Stimulated activated effector memory CD8-positive, alpha-beta T cell treated with anti-CD3 and anti-CD28 coated beads, Interleukin-12 subunit alpha, Interleukin-12 subunit beta, amount 100 ng/mL, for 72 hours (primary cell): ENCODE measurements at regions not wholly inside any gene's neighbourhood (a gene's known extent, or its start where the extent isn't known, plus 50 kb on each side); places are given as distances from the start of the nearest gene placed in this dataset.
A peak's percentile ranks its signal among the peaks of the same experiment; 100 is the strongest.

Experiments
- ATAC-seq: fragments of 150-1000 bp; cut with Tn5 transposase; 2 replicates; pipeline ENCODE4 v1.10.0; 2021
- DNase-seq, 2 donors: peaks; one replicate each; pipeline ENCODE4 v3.0.0; 2021 to 2022; ENCODE audit warnings: low spot score in 2 of 2
- H3K27ac Mint-ChIP-seq: one replicate; pipeline ENCODE4 v1.8.0; 2022; ENCODE audit warnings: mild to moderate bottlenecking, mixed read lengths
- H3K36me3 Mint-ChIP-seq: one replicate; pipeline ENCODE4 v1.8.0; 2022; ENCODE audit warnings: mild to moderate bottlenecking, mixed read lengths
- H3K4me1 Mint-ChIP-seq: one replicate; pipeline ENCODE4 v1.8.0; 2022; ENCODE audit warnings: mixed read lengths
- H3K4me3 Mint-ChIP-seq: one replicate; pipeline ENCODE4 v1.8.0; 2022; ENCODE audit warnings: mild to moderate bottlenecking, mixed read lengths
- H3K9me3 Mint-ChIP-seq: one replicate; pipeline ENCODE4 v1.8.0; 2022; ENCODE audit warnings: mixed read lengths

DNA sequence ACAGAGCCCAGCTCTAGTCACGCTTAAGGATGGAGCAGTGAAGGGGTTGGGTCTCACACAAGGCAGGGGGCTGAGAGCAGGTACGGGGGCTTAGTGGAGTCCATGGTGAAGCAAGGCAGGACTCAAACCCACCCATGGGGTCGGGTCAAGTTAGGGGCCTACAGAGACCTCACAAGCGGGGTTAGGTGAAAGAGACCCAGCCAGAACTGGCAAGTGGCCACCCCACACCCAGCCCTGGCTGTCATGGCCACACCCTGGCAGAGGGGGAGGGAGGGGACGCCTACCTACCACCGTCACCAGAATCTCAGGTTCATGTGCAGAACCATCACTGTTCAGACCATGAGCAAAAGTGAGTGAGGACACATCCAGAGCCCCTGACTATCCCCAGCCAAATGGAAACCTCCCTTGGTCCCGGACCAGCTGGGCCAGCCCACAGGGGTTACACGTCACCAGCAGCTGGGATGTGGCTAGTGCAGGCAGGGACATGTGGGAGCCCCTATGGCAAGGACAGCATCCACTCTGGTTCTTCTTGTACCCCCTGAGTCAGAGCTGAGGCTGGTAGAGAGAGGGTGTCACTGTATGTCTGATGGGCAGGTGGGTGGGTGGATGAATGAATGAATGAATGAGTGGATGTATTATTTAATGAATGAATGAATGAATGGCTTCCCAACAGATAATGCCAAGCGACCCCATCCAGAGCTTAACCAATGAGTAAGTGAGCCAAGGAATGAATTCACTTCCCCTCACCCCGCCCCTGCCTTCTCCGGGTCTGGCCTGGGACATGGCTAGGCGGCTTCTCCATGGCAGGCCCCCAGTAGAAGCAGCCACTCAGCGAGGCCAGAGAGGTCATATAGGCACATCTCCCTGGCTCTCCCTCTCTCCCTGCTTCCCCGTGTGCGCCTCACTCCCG lies 681.6 kb downstream of the TBC1D22A start:
- peak overlapping the region; percentile 20 for H3K27ac Mint-ChIP-seq
- H3K36me3 Mint-ChIP-seq = peaks cover 6% of the 10 kb centered on the region
- H3K4me1 Mint-ChIP-seq = peaks cover 10% of the 10 kb centered on the region
- DNase-seq = no peak
- H3K9me3 Mint-ChIP-seq = peaks cover 11% of the 10 kb centered on the region
- no peak for ATAC-seq
- H3K4me3 Mint-ChIP-seq = no peak overlapping the region

DNA sequence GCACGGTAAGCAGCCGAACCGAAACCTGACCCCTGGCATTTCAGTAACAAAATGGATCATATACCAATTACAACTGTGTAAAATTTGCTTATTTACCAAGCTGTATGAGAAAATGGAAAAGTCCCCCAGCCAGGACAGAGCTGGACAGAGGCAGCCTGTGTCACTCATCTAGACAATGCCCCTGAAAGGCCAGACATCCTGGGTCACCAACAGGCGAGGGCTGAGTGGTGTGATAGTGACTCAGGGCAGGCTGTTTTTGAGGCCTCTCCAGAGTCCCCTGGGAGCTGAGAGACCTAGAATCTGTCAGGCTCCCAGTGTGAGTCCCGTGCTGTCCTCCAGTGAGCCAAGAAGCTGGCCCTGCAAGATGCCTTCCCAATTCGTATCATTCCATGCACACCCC lies 680.4 kb downstream of the TBC1D22A start:
- no peak for ATAC-seq
- H3K36me3 Mint-ChIP-seq = peaks cover 6% of the 10 kb centered on the region
- H3K4me3 Mint-ChIP-seq = no peak overlapping the region

DNA sequence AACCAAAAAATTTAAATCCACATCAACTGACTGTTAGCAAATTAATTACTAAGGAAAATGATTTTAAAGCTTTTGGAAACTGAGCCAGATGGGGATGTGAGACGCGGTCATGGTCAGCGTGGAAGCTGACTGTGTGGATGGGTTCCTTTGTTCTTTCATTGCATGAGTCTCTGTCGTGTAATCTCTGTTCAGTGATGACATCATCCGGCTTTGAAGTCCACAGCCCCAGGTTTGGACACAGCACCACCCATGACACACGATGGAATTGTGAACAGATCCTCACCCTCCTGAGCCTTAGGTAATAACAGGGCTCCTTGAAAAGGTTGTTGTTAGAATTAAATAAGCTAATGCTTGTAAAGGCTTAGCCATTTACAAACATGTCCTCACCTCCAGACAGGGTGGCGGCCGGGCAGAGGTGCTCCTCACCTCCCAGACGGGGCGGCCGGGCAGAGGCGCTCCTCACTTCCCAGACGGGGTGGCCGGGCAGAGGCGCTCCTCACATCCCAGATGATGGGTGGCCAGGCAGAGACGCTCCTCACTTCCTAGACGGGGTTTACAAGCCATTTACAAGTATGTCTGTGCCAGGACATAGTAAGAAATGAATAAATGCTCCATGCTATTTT lies 677.3 kb downstream of the TBC1D22A start:
- ATAC-seq = no peak
- no peaks in the 10 kb centered on the region for H3K36me3 Mint-ChIP-seq
- peaks cover 8% of the 10 kb centered on the region for H3K9me3 Mint-ChIP-seq
- H3K4me1 Mint-ChIP-seq = no peaks in the 10 kb centered on the region
- no peak overlapping the region for H3K4me3 Mint-ChIP-seq
- no peak for DNase-seq
- H3K27ac Mint-ChIP-seq = no peak overlapping the region

More for the DNA sequence above, 680.4 kb downstream of the TBC1D22A start:
- no peak for DNase-seq
- Mint-ChIP-seq H3K9me3 (peaks cover 11% of the 10 kb centered on the region), H3K4me1 (peaks cover 10% of the 10 kb centered on the region), H3K27ac (no peak overlapping the region)

DNA sequence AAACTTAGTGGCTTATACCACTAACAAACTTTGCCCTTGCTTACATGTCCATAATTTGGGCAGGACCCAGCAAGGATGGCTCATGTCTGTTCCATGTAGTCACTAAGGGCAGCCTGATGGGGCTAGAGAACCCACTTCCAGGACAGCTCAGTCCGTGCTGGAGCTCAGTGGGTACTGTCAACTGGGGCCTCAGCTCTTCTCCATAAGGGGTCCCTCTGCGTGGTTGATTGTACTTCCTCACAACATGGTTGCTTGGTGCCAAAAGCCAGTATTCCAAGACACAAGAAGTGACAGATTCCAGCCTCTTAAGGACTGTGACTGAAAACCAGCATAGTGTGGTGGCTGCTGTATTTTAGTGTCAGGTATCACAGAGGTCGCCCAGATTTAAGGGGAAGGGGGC lies 675.2 kb downstream of the TBC1D22A start:
- H3K4me3 Mint-ChIP-seq = no peak overlapping the region
- H3K4me1 Mint-ChIP-seq = no peaks in the 10 kb centered on the region
- ATAC-seq = no peak
- peak in 1 of 2 donors; percentile 25 for DNase-seq
- H3K9me3 Mint-ChIP-seq = peaks cover 7% of the 10 kb centered on the region
- H3K27ac Mint-ChIP-seq = no peak overlapping the region
- no peaks in the 10 kb centered on the region for H3K36me3 Mint-ChIP-seq

DNA sequence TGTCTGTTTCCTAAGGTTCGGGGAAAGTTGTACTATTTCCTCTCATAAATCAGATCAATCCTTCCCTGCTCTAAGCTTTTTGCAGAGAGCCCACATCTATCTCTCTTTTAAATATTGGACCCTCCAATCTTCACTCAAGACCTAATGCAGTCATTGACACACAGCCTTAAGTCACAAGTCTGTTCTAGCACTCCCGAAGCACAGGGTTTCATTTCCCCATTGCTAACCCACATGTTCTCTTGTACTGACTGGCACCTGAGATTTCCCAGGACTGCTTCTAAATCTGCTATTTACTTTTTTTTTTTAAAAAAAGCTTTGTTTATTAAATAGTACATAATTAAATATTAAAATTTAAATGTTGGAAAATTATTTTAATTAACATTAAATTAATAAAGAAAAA lies 674.7 kb downstream of the TBC1D22A start:
- Mint-ChIP-seq H3K9me3 (peaks cover 4% of the 10 kb centered on the region), H3K4me3 (no peak overlapping the region), H3K4me1 (no peaks in the 10 kb centered on the region), H3K27ac (no peak overlapping the region), H3K36me3 (no peaks in the 10 kb centered on the region)
- DNase-seq = no peak
- no peak for ATAC-seq

DNA sequence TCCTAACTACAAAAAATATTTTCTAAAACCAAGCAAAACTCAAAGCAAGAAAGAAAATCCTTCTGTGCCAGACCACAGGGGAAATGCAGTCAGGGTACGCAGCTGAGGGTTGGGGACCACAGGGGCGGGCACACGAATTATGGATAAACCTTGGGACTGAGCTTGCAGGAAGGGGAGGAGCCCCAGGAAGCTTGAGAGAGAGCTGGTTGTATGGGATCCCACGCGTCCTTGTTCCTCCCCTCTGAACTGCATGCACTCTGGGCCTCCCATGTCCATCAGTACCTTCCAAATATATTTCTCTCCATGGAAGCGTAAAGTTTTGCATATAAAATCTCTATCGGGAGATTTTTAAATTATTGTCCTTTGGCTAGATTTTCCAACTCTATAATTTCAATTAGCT lies 673.4 kb downstream of the TBC1D22A start:
- no peak overlapping the region for H3K4me3 Mint-ChIP-seq
- H3K36me3 Mint-ChIP-seq = no peaks in the 10 kb centered on the region
- no peak overlapping the region for H3K27ac Mint-ChIP-seq
- no peaks in the 10 kb centered on the region for H3K4me1 Mint-ChIP-seq
- no peak for DNase-seq
- H3K9me3 Mint-ChIP-seq = no peaks in the 10 kb centered on the region
- no peak for ATAC-seq

DNA sequence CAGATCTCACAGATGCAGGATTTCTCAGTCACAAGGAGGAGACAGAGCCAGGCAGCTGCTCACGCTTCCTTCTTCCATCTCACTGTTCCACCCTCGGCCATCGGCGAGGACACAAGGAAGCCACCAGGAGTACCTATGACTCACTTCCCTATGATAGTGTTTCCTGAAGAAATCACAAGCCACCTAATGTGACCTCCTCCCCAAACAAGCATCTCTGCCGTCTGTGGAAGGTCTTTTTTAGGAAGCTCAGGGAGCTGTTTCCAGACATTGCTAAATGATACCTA lies 672.7 kb downstream of the TBC1D22A start:
- Mint-ChIP-seq H3K27ac (no peak overlapping the region), H3K9me3 (no peaks in the 10 kb centered on the region), H3K4me1 (no peaks in the 10 kb centered on the region), H3K4me3 (no peak overlapping the region), H3K36me3 (no peaks in the 10 kb centered on the region)
- no peak for DNase-seq
- ATAC-seq = no peak

DNA sequence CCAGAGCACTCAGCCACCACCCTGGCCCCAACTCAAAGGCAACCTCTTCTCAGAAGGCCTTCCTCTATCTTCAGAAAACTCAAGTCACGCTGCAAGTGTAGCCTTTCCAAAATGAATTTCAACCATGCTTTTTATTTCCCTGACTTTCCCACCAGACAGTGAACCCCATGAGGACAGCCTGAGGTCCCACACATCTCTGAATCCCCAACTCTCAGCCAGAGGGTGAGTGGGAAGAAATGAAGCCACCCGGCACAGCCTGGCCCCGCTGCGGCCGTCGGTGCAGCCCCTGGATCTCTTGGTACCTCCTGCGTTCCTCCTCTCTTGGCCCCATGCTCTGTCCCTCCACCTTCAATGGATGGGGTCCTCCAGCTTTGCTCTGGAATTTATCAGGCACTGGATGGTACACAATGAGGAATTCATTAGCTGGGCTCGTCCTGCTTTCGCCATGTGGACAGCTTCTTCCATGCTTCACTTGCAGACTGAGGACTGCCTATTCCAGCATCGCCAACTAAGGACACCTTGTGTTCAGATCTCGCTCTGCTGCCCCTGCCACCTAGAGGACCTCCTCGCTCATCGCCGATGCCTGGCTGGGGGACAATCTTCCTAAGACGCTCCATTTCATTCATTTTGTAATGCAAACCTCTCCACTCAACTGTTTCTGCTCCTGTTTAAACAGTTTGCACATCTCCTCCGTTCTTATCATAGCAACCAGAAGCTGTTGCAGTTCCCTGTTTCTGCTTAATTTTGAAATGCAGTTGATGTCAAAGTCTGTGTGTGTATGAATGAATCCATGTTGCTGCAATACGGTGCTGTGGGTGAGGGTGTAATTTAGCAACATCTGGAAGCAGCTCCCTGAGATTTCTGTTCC lies 672.1 kb downstream of the TBC1D22A start:
- Mint-ChIP-seq H3K36me3 (no peaks in the 10 kb centered on the region), H3K4me1 (no peaks in the 10 kb centered on the region), H3K9me3 (no peaks in the 10 kb centered on the region), H3K27ac (no peak overlapping the region), H3K4me3 (no peak overlapping the region)
- DNase-seq (peak in 1 of 2 donors; percentile 22), ATAC-seq (no peak)

DNA sequence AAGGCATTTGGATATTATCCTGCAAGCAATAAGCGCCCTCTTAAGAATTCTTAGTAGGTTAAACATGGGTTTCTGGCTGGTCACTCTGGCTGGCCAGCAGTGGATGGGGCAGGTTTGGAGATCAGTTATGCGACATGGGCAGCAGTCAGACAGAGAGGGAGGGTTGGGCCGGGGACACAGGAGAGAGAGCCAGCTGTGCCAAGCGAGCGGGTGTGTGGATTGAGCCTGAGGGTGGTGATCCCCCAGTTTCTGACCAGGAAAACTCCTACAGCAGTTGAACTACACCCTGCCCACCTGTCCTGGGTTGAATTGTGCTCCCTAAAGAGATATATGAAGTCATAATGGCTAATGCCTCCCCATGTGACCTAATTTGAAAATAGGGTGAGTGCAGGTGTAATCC lies 671.2 kb downstream of the TBC1D22A start:
- peaks cover 3% of the 10 kb centered on the region for H3K9me3 Mint-ChIP-seq
- no peak overlapping the region for H3K27ac Mint-ChIP-seq
- DNase-seq (peak in 1 of 2 donors; percentile 22), ATAC-seq (no peak)
- H3K4me3 Mint-ChIP-seq = no peak overlapping the region
- H3K4me1 Mint-ChIP-seq = no peaks in the 10 kb centered on the region
- H3K36me3 Mint-ChIP-seq = no peaks in the 10 kb centered on the region

DNA sequence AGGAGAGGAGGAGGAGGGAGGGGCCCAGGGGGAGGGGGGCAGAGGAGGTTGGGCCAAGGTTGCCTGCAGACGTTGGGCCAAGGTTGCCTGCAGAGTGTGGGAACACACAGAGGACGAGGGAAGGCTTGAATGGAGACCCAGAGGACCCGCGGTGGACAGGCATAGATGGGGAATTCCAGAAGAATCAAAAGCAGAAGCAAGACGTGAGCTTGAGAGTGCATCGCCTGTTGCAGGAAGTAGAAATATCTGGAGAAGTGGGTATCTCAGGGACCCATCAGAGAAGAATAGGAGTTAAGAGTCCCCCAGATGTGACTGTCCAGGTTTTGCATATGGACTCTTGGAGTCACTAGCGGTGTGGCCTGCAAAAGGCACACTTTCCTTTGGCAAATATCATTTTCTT lies 670.2 kb downstream of the TBC1D22A start:
- DNase-seq (peak in 1 of 2 donors; percentile 23), ATAC-seq (no peak)
- Mint-ChIP-seq H3K9me3 (peaks cover 6% of the 10 kb centered on the region), H3K36me3 (peaks cover 4% of the 10 kb centered on the region), H3K27ac (no peak overlapping the region), H3K4me3 (no peak overlapping the region), H3K4me1 (no peaks in the 10 kb centered on the region)

DNA sequence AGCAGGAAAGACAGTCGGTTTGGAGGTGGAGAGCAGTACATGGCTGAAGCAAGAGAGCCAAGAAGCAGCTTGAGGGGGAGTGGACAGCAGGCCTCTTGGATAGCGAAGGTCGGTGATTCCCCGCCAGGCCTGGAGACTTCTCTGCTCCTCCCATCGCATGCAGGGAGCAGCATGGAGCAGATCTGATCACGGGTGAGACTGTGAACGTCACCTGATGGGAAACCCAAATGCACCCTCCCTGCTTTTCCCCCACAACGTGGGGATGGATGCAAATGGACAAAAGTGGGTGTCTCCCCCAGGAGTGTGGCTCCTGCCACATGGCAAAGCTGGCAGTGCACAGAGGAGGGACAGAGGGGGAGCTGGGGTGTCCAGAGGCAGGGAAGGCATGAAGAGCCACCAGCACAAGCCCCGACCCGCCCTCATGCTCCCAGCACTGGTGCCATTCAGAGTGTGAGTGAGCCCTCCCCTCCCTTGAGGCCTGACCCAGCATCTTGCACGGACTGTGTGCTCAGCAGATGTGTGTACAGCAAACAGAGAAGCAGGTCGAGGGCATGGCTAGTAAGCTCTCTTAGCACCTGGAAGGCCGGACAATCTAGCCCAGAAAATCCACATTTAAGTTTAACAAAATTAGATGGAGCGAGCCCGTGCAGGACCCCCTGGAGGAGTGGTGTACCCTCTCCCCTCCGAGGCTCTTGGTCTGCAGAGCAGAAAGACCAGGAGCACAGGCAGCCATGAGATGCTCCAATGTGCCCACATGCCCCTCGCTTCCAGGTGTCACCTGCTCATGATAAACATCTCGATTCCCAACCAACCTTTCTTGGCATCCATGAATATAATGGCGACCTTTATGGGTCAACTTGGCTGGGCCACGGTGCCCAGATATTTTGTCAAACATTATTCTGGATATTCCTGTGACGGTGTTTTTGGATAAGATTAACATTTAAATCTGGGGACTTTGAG lies 661.7 kb downstream of the TBC1D22A start:
- Mint-ChIP-seq H3K9me3 (peaks cover 3% of the 10 kb centered on the region), H3K4me1 (no peaks in the 10 kb centered on the region), H3K27ac (no peak overlapping the region), H3K36me3 (peaks cover 4% of the 10 kb centered on the region), H3K4me3 (no peak overlapping the region)
- ATAC-seq = no peak
- no peak for DNase-seq

DNA sequence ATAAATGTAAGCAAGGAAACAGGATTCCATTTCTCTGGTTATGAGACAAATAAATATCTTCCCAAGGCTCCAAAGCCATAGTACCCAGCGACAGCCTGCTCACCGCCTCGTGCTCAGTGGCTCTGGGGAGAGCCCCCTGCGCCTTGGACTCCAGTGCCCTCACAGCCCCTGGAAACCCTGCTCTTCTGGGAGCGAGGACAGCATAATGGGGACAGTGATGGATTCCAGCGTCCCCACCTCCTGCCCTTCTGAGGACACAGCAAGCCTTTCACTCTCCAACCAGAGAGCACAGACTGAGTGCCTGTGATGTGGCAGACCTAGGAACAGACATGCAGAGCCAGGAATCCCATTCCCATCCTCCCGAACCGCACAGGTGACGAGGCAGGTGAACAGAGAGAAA lies 660.8 kb downstream of the TBC1D22A start:
- Mint-ChIP-seq H3K4me1 (no peaks in the 10 kb centered on the region), H3K4me3 (no peak overlapping the region), H3K9me3 (no peaks in the 10 kb centered on the region), H3K36me3 (peaks cover 3% of the 10 kb centered on the region), H3K27ac (no peak overlapping the region)
- ATAC-seq (no peak), DNase-seq (no peak)

DNA sequence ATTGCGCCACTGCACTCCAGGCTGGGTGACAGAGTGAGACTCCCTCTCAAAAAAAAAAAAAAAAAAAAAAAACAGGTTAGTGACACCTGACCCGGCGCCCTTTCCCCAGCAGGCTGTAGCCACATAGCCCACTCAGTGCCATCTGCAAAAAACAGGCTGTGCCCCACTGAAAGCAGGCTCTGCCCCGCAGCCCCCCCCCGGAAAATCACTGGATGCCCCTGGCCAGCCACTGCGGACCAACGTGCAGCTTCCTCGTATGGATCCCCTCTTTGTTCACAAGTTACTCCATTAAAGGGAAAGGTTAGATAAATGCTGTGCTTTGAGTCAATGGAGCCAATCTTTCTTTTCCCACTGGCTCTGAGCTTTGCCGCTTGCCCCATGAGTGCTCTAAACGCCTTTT lies 660.3 kb downstream of the TBC1D22A start:
- H3K4me1 Mint-ChIP-seq = no peaks in the 10 kb centered on the region
- no peaks in the 10 kb centered on the region for H3K36me3 Mint-ChIP-seq
- no peaks in the 10 kb centered on the region for H3K9me3 Mint-ChIP-seq
- ATAC-seq (no peak), DNase-seq (no peak)
- H3K4me3 Mint-ChIP-seq = no peak overlapping the region
- no peak overlapping the region for H3K27ac Mint-ChIP-seq

DNA sequence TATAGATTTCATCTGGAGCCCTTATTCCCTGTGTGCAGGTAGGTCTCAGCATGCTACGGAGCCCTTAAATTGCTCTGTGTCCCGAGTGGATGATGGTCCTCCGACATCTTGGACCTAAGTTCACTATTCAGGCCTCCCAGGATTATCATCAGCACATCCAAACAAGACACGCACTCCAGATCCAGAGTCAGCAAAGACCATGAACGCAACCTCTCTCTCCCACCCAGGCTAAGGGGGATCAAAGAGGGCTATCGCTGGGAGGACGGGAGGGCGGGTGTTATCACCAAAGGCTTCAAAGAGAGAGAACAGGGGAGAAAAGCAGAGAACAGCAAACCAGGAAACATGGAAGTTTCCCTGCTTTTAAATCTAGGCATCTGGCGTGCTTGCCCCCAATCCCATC lies 659.4 kb downstream of the TBC1D22A start:
- no peaks in the 10 kb centered on the region for H3K4me1 Mint-ChIP-seq
- H3K9me3 Mint-ChIP-seq = peaks cover 2% of the 10 kb centered on the region
- no peak overlapping the region for H3K27ac Mint-ChIP-seq
- no peak for DNase-seq
- no peak overlapping the region for H3K4me3 Mint-ChIP-seq
- ATAC-seq = no peak
- H3K36me3 Mint-ChIP-seq = no peaks in the 10 kb centered on the region

DNA sequence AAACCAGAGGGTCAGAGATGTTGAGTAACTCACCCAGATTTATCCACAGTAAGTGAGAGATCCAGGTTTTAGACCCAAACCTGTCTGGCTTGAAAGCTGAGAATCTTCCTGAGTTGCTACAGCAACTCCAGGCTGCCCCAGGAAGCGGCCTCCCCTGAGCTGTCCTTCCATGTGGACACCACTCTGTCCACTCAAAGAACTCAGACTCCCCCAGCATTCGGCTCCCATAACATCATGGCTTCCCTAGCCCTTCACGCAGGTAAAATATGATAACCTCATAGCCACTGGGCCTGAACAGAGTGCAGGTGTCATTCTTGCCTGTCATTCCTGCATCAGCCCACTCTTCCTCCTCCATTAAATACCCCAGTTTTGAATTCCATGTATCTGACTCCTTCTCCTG lies 657.8 kb downstream of the TBC1D22A start:
- ATAC-seq = no peak
- Mint-ChIP-seq H3K4me3 (no peak overlapping the region), H3K4me1 (no peaks in the 10 kb centered on the region), H3K9me3 (peaks cover 2% of the 10 kb centered on the region), H3K27ac (no peak overlapping the region), H3K36me3 (no peaks in the 10 kb centered on the region)
- DNase-seq = no peak
